CD4-positive, alpha-beta T cell treated with Interleukin-12 subunit alpha and Interleukin-12 subunit beta, for 1 hour (primary cell): ENCODE measurements at regions not wholly inside any gene's neighbourhood (a gene's known extent, or its start where the extent isn't known, plus 50 kb on each side); places are given as distances from the start of the nearest gene placed in this dataset.
"Not testable (repeated sequence)": the region's sequence is repeated elsewhere in the genome, so short reads cannot be mapped to it uniquely, and the experiment has no call there.

Experiments used
- DNase-seq: peaks from one replicate; pipeline ENCODE4 v3.0.0-alpha.2; 2020

DNA sequence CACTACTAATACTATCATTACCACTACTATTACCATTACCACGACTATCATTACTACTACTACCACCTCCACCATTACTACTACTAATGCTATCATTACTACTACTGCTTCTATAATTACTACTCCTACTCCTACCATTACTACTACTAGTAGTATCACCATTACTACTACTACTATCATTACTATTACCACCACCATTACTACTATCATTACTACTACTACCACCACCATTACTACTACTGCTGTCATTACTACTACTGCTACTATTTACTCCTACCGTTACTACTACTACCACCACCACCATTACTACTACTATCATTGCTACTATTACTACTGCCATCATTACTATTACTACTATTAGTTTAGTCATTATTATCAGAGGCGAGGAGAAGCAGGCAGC is 140.9 kb upstream of the KCNJ15 start:
- no peak for DNase-seq

DNA sequence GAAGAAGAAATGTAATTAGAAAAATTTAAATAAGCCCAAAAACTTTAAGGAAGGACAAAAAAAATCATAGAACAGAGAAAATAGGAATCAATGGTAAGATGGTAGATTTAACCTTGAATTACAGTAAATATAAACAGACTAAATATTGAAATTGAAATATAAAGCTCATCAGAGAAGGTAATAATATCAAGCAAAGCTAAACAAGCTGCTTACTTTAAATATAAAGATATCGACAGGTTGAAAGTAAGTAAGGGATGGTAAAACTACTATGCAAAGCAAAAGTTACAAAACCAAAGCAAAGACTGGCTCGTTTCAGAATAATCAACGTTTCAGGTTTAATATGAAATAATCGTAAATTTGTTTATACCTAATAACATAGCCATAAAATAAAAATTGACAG is 137.0 kb upstream of the KCNJ15 start:
- DNase-seq: no peak

DNA sequence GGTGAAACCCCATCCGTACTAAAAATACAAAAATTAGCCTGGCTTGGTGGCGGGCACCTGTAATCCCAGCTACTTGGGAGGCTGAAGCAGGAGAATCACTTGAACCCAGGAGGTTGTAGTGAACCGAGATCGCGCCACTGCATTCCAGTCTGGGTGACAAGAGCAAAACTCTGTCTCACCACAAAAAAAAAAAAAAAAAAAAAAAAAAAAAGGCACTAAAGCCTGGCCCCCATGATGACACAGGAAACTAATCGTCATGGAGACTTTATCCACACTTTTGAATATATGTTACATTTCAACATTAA is 136.2 kb upstream of the KCNJ15 start:
- DNase-seq: not testable (repeated sequence)

DNA sequence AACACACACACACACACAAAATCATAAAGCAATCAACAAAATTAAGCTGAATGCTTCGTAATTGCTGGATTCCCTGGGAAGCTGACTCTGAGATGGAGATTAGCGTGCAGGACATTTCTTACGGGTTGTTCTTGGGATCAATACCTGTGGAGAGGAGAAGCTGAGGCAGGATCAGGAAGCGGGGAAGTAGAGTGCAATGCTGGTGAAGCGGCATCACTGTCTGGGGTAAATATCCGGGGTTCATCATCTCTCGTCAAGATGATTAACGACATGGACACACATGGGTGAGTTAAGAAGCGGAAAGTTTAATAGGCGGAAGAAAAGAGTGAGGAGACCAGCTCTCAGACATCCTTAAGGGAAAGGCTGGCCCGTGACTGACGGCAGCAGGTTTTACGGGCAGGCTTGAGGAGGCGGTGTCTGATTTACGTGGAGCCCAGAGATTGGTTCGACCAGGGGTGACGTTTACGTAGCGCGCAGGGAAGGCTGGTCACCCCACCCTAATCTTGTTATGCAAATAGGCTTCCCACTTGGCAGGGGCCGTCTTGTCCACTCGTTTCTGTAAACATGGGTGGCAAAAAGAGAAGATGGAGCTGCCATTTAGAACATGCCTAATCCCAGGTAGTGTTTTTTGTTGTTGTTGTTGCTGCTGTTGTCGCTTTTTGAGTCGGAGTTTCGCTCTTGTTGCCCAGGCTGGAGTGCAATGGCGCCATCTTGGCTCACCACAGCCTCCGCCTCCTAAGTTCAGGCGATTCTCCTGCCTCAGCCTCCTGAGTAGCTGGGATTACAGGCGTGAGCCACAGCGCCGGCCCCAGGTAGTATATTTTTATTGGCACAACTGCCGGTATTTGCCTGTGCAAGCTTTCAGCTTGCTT is 135.6 kb upstream of the KCNJ15 start:
- DNase-seq: no peak

DNA sequence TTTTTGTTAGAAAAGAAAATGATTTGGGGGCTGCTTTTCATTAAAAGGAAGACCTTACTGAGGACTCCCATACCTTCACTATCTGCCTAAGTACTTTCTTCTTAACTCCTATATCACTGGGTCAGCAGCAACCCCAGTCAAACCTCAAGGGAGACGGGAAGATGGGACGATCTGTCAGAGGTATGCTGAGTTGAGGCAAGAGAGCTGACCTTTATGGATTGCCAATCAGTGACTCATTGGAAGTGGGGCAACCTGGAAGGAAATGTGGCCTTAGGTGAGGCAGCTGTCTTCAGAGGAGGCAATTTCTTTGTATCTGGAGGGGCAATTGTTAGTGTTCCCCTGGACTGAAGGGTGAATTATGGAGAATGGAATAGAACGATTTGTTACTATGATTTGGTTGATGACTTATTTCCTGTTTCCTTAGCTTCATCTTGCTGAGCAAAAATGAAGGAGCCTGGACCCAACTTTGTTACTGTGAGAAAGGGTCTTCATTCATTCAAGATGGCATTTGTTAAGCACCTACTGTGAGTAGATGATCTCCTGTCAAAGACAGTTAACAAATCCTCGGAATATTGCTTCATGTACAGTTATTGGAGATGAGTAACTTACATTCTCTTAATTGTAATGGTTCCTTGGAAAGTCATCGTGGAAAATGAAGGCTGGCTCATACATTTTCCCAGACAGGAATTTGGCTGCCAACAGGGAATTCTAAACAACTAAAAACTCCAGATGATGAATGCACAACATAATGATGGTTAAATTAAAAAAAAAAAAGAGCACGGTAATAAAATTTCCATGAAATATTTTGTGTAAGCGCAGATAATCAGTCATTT is 134.7 kb upstream of the KCNJ15 start:
- no peak for DNase-seq

DNA sequence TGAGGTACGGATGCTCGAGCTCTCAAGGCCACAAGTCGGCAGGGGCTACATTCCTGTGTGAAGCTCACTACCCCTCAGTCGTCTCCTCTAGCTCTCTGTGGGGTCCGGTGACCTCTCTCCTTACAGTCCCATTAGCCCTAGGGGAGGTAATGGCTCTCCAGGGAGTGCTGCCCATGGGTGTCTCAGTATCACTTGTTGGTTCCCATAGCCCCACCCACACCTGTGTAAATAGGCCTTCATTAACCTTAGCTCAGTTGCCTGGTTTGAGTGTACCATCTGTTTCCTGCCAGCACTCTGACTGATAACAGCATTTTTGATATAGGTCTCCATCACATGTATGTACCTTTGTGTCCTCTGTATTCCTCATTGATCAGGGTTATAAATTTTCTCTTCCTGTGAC is 133.2 kb upstream of the KCNJ15 start:
- DNase-seq: no peak

DNA sequence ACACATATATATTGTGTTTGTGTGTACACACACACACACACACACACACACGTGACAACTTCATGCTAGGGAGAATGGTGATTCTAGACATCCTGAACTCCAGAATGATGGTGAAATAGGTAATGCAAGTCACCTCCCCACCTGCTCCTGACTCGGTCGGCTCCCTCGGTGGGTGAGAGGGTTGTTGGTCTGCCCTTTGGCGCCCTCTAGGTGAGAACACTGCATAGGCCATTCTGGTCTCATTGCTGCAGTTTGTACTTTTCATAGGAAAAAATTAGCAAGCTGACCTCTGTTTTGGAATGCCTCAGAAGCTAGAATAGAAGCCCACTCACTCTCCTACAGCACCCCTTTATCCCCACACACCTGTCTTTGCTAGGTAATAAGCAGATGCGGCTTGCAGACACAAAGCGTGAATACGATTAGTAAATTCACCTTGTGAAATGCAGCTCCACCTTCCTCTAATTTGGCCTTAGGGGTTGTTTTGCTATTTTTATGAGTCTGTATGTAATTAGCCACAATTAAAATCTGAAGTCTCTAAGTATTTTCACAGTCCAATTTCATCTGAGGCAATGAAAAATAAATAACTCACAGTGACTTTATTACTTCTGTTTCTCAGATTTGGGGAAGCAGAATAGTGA is 130.0 kb upstream of the KCNJ15 start:
- peak; percentile 26 for DNase-seq

DNA sequence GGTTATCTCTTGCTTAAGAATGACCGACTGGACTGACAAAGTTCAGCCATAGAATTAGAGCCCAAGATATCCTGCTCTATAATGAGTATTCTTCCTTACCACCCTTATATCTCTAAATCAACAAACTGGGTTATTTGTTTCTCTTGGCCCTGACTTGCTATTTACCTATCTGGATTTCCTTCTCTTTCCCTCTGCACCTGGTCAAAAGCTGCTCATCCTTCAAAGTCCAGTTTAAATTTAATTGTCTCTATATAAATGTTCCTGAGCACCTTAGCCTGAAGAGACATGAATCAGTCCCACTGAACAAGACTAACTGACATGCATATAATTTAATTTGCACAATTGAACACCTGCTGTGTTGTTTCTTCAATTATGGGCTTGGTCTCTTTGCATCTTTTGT is 127.1 kb upstream of the KCNJ15 start:
- no peak for DNase-seq

DNA sequence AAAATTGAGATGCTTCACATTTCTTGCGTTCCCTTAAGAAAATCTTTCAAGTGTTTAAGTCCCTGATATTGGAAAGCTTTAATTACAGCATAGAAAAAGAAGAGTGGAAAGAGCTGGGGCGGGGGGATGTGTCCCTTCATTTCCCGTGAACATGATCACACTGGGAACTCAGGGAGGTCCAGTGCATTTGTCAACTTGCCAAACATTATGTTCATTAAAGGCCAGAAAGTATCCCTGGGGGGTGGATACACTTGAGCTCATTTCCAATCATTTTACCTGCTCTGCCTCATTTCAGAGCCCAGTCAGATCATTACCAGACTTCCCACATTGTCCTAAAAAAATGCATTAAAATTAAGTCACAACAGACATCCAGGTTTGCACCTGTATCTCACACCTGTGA is 123.6 kb upstream of the KCNJ15 start:
- DNase-seq: no peak

DNA sequence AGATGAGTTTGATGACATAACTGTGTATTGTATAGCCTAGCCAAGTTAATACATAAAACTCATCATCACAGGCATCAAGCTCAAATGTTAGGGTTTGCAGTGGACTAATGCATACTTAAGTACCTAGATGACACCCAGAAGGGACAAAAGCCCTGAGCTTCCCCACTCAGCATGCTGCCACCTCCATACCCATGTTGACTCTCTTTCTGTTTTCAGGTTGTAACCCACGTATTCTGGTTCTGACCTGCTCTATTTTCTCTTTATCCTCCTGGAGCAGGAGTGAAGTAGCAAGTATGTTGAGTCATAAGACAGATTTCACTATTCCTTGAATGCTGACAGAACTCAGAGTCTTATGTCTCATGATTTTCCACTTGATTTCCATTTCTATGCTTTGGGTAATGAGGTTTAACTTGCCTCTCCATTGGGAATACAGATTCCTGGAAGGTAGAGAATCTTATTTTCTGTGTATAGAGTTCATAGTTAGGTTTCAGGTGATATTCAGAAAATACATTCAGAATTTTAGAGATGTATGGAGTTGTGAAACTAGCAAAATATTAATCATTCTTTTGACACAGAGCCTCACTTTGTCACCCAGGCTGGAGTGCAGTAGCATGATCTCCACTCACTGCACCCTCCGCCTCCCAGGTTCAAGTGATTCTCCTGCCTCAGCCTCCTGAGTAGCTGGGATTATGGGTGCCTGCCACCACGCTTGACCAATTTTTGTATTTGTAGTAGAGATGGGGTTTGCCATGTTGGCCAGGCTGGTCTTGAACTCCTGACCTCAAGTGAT is 122.5 kb upstream of the KCNJ15 start:
- no peak for DNase-seq

DNA sequence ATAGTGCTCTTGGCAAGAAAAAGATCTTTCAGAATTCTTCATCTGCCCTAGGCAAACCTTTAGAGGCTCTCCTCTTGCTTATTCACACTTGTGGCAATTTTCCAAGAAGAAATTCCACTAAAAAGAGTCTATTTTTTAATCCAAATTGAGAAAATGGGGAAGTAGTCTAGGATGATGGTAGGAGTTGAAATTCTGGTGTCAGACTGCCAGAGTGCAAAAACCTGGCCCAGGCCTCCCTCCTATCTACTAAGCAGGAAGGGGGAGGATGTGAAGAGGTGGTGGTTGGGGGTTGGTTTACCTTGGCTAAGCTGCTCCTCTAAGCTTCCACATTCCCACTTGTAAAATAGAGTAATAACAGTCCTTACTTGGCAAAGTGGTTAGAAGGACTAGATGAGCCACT is 120.6 kb upstream of the KCNJ15 start:
- no peak for DNase-seq

DNA sequence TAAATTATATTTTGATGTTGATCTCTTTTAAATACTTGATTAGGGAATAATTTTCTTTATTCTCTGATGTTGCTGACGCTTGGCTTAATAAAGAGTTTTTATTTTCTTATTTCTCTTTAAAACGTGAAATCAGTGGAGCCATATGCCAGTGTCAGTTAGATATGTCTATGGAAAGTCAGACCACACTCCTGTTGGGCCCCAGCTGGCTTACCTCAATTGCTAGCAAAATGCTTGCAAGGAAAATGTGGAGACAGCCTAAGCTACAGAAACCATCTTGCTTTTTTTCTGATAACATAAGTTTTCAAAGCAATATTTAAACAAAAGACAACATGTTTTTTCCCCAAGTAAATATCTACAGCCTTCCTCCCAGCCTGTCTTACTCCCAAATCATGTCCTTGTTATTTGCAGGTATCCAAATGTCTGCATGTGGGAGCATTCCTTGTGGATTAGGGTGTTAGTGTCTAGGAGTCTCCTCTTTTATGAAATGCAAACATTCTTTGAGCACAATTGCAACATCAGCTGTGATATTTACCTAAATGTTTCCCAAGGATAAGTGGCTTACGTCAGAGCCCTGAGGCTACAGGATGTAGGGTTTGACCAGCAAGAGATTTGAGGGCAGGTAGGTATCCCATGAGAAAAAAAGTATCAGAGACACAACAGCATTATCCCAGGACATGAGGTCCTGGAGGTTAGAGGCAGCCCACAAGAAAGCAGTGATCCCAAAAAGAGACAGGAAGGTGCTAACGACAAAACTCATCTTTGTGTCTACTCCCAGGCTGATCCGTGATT is 117.2 kb upstream of the KCNJ15 start:
- no peak for DNase-seq

DNA sequence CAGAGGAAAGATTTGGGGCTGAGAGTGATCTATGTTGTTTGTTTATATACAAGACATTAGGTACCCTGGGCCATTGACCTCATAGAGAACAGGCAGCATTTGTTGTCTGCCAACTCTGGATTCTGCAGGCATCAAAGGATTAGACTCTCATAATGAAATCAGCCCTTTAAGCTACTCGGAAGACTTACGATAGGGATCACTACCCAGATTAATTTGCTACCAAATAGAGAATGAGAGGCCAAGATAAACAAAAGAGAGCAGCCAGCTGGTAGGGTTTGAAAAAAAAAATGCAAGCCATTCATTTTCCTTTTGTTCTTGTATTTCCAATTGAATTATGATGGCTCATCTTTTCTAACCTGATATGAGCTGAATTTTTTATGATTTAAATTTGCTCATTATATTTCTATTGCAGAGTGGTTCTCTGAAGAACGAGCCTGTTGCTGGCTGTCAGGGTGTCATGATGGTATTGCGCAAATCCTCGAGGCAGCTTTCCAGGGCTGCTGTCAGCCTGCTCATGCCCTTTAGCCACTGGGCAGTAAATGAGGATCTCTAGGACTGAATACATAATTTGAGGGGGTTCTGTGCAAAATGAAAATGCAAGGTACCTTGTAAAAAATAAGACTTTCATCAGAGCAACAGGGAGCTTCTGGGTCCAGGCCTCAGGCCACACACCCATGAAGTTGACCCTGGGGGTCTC is 116.4 kb upstream of the KCNJ15 start:
- DNase-seq: no peak

DNA sequence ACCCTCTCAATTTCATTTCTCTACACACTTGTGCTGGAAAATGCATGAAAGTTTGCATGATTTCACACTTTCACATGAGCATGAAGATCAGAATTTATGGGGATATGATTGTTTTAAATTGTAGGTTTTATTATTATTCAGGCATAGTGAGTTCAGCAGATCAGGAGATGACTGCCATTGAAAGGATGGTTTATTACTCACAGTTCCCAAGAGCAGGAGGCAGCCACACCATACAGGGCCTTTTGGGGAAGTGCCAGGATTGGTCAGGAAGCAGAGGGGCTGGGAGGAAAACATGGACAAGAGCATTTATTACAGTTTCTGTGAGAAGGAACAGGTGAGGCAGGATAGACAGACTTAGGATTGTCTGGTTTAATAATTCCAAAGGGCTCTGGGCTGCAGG is 114.6 kb upstream of the KCNJ15 start:
- DNase-seq: no peak

DNA sequence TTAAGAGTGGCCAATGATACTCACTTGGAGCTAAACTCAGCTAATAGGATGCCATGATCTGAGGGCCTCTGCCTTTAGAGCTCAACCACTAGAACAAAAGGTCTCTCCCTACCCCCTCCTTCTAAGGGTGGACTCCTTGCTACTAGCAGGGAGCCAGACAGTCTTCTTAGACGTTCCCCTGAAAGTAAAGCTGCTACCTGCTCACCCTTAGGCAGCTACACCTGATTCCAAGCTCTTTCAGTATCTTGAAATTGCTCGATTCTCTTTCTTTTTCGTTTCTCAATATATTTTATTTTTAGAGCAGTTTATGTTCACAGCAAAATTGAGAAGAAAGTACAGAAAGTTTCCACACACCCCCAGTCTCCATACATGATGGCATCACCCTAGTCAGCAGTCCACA is 112.6 kb upstream of the KCNJ15 start:
- DNase-seq: no peak

DNA sequence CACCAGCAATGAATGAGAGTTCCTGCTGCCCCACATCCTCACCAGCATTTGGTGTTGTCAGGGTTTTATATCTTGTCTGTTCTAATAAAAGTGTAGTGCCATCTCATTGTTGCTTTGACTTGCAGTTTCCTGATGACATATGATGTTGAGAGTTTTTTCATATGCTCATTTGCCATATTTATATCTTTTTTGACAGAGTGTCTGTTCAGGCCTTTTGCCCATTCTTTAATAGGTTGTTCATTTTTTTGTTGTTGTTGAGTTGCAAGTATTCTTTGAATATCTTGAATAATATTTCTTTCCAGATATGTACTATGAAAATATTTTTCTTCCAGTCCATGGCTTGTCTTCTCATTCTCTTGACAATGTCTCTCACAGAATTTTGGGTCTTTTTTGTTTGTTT is 111.7 kb upstream of the KCNJ15 start:
- DNase-seq: no peak

DNA sequence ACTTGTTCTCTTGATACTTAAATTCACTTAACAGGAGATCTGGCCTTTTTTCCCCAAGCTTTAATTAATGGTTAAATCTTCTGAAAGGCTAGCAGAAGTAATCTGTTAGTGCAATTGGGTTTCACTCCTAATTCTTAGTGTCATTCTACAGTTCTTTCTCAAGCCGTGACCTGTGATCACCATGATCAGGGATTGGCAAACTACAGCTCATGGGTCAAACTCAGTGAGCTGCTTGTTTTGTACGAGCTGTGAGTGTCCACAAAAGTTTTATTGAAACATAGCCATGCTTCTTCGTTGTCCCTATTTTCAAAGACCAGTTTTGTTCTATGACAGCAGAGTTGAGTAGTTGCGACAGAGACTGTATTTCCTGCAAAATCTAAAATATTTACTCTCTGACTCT is 109.4 kb upstream of the KCNJ15 start:
- DNase-seq: no peak

DNA sequence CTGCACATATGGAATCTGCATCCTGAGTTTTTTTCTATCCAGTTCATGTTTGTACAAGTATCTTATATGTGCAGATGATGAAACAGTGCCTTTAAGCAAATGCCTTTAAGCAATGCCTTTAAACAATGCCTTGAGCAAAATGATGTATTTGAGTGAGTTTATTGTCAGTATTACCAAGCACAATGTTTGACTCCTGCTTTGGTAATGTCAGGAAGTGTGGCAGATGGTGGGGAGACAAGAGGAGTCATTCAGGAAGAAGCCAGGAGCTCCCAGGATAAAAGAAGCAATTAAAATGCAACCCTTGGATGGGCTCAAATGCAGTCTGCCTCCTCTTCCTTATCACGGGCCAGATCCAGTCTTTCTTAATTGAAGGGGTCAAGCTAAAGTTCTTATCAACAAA is 108.7 kb upstream of the KCNJ15 start:
- DNase-seq: no peak

DNA sequence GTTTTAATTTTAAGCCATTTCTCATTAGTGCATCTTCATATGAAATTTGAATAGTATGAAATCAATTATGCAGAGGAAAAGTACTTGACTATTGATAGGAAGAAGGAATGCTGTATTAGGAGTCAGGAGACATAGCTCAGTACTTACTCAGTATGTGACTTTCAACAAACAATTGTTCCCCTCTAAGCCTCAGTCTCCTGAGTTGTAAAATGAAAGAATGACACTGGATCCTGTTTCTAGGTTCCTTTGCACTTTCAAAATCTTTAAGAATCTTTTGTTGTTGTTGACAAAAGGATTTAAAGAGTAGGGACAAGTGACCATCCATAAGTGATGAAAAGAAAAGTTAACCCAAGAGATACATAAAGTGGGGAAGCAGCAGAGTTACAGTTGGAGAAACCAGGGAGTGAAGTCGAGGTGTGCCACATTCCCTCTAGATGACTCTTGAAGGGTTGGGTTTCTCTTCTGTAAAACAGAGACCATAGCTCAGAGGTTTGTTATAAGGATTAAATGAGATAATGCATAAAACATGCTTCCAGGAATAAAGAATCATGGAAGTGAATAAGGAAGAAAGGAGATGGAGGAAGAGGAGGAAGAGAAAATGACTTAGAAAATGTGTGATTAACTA is 105.7 kb upstream of the KCNJ15 start:
- DNase-seq: no peak

DNA sequence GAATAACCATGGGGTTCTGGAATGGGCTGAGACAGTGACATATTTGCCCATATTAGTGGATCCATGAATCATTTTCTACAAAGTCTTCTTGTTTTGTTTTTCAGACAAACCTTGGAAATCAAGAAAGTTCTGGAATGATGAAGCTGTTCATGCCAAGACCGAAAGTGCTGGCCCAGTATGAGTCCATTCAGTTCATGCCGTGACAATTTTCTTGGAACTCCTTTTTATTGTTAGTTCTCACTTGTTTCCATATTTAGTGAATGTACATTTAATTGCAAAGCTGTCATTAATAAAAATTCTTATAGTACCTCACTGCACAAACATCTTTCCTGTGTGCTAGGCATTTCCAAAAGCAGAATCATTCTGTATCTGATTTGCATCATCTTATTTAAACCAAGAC is 100.6 kb upstream of the KCNJ15 start:
- DNase-seq: no peak

DNA sequence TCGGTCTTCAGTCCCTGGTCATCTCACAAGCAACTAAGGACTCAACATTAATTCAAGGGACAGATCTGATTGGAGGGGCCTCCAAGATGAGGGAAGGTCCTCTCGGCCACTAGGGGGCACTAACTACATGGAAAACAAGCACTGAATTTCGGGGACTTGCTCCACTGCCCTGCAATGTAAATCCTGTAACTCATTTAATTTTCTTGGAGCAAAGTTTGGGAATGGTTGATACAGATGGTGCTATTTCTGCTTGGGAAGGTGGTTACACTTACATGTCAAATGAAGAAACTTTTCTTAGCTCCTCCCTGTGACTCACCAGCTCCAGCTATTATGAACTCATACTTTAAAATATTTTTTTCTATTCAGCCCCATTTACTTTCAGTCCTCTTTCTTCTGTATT is 97.4 kb upstream of the KCNJ15 start:
- peak; percentile 36 for DNase-seq
